DMS114 treated with DMSO at 0.1 percent for 48 hours (cell line): ENCODE measurements at regions not wholly inside any gene's neighbourhood (a gene's known extent, or its start where the extent isn't known, plus 50 kb on each side); places are given as distances from the start of the nearest gene placed in this dataset.
"Not testable (repeated sequence)": the region's sequence is repeated elsewhere in the genome, so short reads cannot be mapped to it uniquely, and the experiment has no call there.

Experiments
- DNase-seq: peaks from one replicate; lab custom pipeline; 2025; ENCODE audit not compliant: unreplicated experiment; lab: John Stamatoyannopoulos, UW

- no peak for DNase-seq
These were observed 201.9 kb downstream of the MOXD1 start for GRCh38 chr6:132199343-132199742.

GRCh38 chr6:132198896-132199295 is 202.4 kb downstream of the MOXD1 start:
- DNase-seq, result no peak

- no peak for DNase-seq
These were observed 203.2 kb downstream of the MOXD1 start for GRCh38 chr6:132198040-132198439.

GRCh38 chr6:132194529-132194928 is 206.7 kb downstream of the MOXD1 start:
- no peak for DNase-seq

- DNase-seq, result no peak
These were observed 208.6 kb downstream of the MOXD1 start for GRCh38 chr6:132192631-132193030.

GRCh38 chr6:132190815-132191175 is 210.5 kb downstream of the MOXD1 start:
- no peak for DNase-seq

- no peak for DNase-seq
These were observed 211.0 kb downstream of the MOXD1 start for GRCh38 chr6:132190097-132190814.

- no peak for DNase-seq
These were observed 212.6 kb downstream of the MOXD1 start for GRCh38 chr6:132188556-132189264.

GRCh38 chr6:132187816-132188215 is 213.5 kb downstream of the MOXD1 start:
- no peak for DNase-seq

GRCh38 chr6:132184966-132185365 is 216.3 kb downstream of the MOXD1 start:
- DNase-seq, result not testable (repeated sequence)

- no peak for DNase-seq
These were observed 221.3 kb downstream of the MOXD1 start for GRCh38 chr6:132179955-132180354.

- no peak for DNase-seq
These were observed 223.7 kb upstream of the CCN2 start for GRCh38 chr6:132174919-132175318.

- DNase-seq, result no peak
These were observed 217.8 kb upstream of the CCN2 start for GRCh38 chr6:132168961-132169360.

- DNase-seq, result no peak
These were observed 217.0 kb upstream of the CCN2 start for GRCh38 chr6:132167929-132168892.

- DNase-seq, result no peak
These were observed 215.4 kb upstream of the CCN2 start for GRCh38 chr6:132166526-132167051.

GRCh38 chr6:132165677-132166076 is 214.5 kb upstream of the CCN2 start:
- DNase-seq, result no peak

- DNase-seq, result no peak
These were observed 210.1 kb upstream of the CCN2 start for GRCh38 chr6:132161283-132161682.

- DNase-seq, result no peak
These were observed 202.2 kb upstream of the CCN2 start for GRCh38 chr6:132153221-132153898.

GRCh38 chr6:132147530-132148011 is 196.4 kb upstream of the CCN2 start:
- no peak for DNase-seq

- DNase-seq, result no peak
These were observed 193.3 kb upstream of the CCN2 start for GRCh38 chr6:132144456-132144855.

- DNase-seq, result no peak
These were observed 192.1 kb upstream of the CCN2 start for GRCh38 chr6:132143258-132143657.
